ENCODE measurements at regions not wholly inside any gene's neighbourhood (a gene's known extent, or its start where the extent isn't known, plus 50 kb on each side); places are given as distances from the start of the nearest gene placed in this dataset.

- Histone ChIP-seq H3K27ac (ENCODE audit: low read depth) (no peak overlapping the region), H3F3A (replicated peaks; ENCODE audit: low read depth) (no peaks in the 10 kb centered on the region), H3K36me3 (ENCODE audit: insufficient read depth) (no peaks in the 10 kb centered on the region), H3K4me2 (no peak overlapping the region), H3K9me2 (ENCODE audit: insufficient read depth) (0 out of 2 replicates have a peak, but pooled peaks cover 3% of the 10 kb centered on the region), H2AFZ (no peak overlapping the region), H4K20me1 (replicated peaks; ENCODE audit: insufficient read depth) (no peaks in the 10 kb centered on the region), H3K27me3 (ENCODE audit: insufficient read depth) (no peaks in the 10 kb centered on the region), H3K79me2 (replicated peaks; ENCODE audit: insufficient read depth) (no peaks in the 10 kb centered on the region), H3K4me3 (no peak overlapping the region), H3K4me1 (ENCODE audit: insufficient read depth) (no peaks in the 10 kb centered on the region)
- peaks cover 4% of the 10 kb centered on the region for H3K27me3 Mint-ChIP-seq (ENCODE audit: insufficient read depth, low read depth, poor library complexity)
- peaks cover 4% of the 10 kb centered on the region; the same call in 2 of the 3 replicates for H3K4me1 Mint-ChIP-seq
- H3K27ac Mint-ChIP-seq: no peak overlapping the region
- H3K9me3 Mint-ChIP-seq: no peaks in the 10 kb centered on the region; the same call in 2 of the 3 replicates
- DNase-seq (ENCODE audit: low spot score) (no peak), ATAC-seq (no peak)
- TF ChIP-seq ZNF114 (CRISPR knock-in tag; IDR thresholded peaks at IDR 0.05): no peak
- no peaks in the 10 kb centered on the region for H3K36me3 Mint-ChIP-seq (ENCODE audit: low read depth)
- no peak overlapping the region for H3K4me3 Mint-ChIP-seq
These were observed 131.7 kb upstream of the SOX9 start for GRCh38 chr17:71989117-71989516.

- no peak overlapping the region for H3K4me2 ChIP-seq
- no peak overlapping the region for H2AFZ ChIP-seq
- ATAC-seq (no peak), DNase-seq (ENCODE audit: low spot score) (no peak)
- H3K36me3 ChIP-seq (ENCODE audit: insufficient read depth): no peaks in the 10 kb centered on the region
- no peak overlapping the region for H3K4me3 Mint-ChIP-seq
- H3K27ac Mint-ChIP-seq: no peak overlapping the region
- no peaks in the 10 kb centered on the region for H3K4me1 ChIP-seq (ENCODE audit: insufficient read depth)
- H3K4me1 Mint-ChIP-seq: peaks cover 4% of the 10 kb centered on the region; the same call in 2 of the 3 replicates
- H3K36me3 Mint-ChIP-seq (ENCODE audit: low read depth): no peaks in the 10 kb centered on the region
- H3K79me2 ChIP-seq (replicated peaks; ENCODE audit: insufficient read depth): no peaks in the 10 kb centered on the region
- no peak overlapping the region for H3K4me3 ChIP-seq
- H3K9me3 Mint-ChIP-seq: no peaks in the 10 kb centered on the region; the same call in 2 of the 3 replicates
- H3K27me3 ChIP-seq (ENCODE audit: insufficient read depth): no peaks in the 10 kb centered on the region
- no peaks in the 10 kb centered on the region for H3F3A ChIP-seq (replicated peaks; ENCODE audit: low read depth)
- H4K20me1 ChIP-seq (replicated peaks; ENCODE audit: insufficient read depth): no peaks in the 10 kb centered on the region
- H3K27me3 Mint-ChIP-seq (ENCODE audit: insufficient read depth, low read depth, poor library complexity): no peaks in the 10 kb centered on the region
- H3K27ac ChIP-seq (ENCODE audit: low read depth): no peak overlapping the region
- no peaks in the 10 kb centered on the region for H3K9me2 ChIP-seq (ENCODE audit: insufficient read depth)
- TF ChIP-seq CREB1 (CRISPR knock-in tag; IDR thresholded peaks at IDR 0.05; ENCODE audit: low read depth) (no peak), ZNF331 (CRISPR knock-in tag; IDR thresholded peaks at IDR 0.05; ENCODE audit: low read depth) (no peak), ZNF114 (CRISPR knock-in tag; IDR thresholded peaks at IDR 0.05) (no peak), EZH2phosphoT487 (IDR thresholded peaks at IDR 0.05; ENCODE audit: unreplicated experiment) (no peak)
These were observed 127.5 kb upstream of the SOX9 start for GRCh38 chr17:71993363-71993762.

DNA sequence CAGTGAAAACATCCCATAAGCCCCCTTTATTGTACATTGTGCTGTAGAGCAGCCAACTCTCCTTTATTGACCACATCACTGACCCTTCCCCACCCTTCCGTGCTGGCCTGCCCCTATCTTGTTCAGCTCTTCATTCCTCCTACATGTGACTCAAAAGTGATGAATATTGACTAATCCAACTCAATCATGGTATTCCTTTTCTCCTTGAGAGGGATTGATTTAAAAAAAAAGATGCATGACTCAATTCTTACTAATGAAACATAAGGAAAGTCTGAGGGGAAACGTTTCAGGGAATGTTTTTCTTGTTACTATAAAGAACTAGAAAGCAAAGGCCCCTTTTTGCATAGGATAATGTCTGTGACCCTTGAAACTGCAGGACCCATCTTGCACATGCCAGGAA is 125.2 kb upstream of the SOX9 start:
- peaks cover 12% of the 10 kb centered on the region; the same call in 2 of the 3 replicates for H3K4me1 Mint-ChIP-seq
- TF ChIP-seq STAT1 (IDR thresholded peaks at IDR 0.05; ENCODE audit: unreplicated experiment): no peak
- no peak for TF ChIP-seq ZNF114 (CRISPR knock-in tag; IDR thresholded peaks at IDR 0.05)
- no peak for TF ChIP-seq CREB1 (CRISPR knock-in tag; IDR thresholded peaks at IDR 0.05; ENCODE audit: low read depth)
- TF ChIP-seq EZH2 (IDR thresholded peaks at IDR 0.05; ENCODE audit: low read depth, unreplicated experiment): no peak
- TF ChIP-seq JUNB (IDR thresholded peaks at IDR 0.05; ENCODE audit: unreplicated experiment): no peak
- TF ChIP-seq EZH2phosphoT487 (IDR thresholded peaks at IDR 0.05; ENCODE audit: unreplicated experiment): no peak
- TF ChIP-seq, protein P1, sequence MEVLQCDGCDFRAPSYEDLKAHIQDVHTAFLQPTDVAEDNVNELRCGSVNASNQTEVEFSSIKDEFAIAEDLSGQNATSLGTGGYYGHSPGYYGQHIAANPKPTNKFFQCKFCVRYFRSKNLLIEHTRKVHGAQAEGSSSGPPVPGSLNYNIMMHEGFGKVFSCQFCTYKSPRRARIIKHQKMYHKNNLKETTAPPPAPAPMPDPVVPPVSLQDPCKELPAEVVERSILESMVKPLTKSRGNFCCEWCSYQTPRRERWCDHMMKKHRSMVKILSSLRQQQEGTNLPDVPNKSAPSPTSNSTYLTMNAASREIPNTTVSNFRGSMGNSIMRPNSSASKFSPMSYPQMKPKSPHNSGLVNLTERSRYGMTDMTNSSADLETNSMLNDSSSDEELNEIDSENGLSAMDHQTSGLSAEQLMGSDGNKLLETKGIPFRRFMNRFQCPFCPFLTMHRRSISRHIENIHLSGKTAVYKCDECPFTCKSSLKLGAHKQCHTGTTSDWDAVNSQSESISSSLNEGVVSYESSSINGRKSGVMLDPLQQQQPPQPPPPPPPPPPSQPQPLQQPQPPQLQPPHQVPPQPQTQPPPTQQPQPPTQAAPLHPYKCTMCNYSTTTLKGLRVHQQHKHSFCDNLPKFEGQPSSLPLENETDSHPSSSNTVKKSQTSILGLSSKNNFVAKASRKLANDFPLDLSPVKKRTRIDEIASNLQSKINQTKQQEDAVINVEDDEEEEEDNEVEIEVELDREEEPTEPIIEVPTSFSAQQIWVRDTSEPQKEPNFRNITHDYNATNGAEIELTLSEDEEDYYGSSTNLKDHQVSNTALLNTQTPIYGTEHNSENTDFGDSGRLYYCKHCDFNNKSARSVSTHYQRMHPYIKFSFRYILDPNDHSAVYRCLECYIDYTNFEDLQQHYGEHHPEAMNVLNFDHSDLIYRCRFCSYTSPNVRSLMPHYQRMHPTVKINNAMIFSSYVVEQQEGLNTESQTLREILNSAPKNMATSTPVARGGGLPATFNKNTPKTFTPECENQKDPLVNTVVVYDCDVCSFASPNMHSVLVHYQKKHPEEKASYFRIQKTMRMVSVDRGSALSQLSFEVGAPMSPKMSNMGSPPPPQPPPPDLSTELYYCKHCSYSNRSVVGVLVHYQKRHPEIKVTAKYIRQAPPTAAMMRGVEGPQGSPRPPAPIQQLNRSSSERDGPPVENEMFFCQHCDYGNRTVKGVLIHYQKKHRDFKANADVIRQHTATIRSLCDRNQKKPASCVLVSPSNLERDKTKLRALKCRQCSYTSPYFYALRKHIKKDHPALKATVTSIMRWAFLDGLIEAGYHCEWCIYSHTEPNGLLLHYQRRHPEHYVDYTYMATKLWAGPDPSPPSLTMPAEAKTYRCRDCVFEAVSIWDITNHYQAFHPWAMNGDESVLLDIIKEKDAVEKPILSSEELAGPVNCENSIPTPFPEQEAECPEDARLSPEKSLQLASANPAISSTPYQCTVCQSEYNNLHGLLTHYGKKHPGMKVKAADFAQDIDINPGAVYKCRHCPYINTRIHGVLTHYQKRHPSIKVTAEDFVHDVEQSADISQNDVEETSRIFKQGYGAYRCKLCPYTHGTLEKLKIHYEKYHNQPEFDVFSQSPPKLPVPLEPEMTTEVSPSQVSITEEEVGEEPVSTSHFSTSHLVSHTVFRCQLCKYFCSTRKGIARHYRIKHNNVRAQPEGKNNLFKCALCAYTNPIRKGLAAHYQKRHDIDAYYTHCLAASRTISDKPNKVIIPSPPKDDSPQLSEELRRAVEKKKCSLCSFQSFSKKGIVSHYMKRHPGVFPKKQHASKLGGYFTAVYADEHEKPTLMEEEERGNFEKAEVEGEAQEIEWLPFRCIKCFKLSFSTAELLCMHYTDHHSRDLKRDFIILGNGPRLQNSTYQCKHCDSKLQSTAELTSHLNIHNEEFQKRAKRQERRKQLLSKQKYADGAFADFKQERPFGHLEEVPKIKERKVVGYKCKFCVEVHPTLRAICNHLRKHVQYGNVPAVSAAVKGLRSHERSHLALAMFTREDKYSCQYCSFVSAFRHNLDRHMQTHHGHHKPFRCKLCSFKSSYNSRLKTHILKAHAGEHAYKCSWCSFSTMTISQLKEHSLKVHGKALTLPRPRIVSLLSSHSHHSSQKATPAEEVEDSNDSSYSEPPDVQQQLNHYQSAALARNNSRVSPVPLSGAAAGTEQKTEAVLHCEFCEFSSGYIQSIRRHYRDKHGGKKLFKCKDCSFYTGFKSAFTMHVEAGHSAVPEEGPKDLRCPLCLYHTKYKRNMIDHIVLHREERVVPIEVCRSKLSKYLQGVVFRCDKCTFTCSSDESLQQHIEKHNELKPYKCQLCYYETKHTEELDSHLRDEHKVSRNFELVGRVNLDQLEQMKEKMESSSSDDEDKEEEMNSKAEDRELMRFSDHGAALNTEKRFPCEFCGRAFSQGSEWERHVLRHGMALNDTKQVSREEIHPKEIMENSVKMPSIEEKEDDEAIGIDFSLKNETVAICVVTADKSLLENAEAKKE (CRISPR knock-in tag; IDR thresholded peaks at IDR 0.05): no peak
- TF ChIP-seq ZNF331 (CRISPR knock-in tag; IDR thresholded peaks at IDR 0.05; ENCODE audit: low read depth): no peak
- no peak for TF ChIP-seq NANOG (IDR thresholded peaks at IDR 0.05; ENCODE audit: borderline replicate concordance)

More for the DNA sequence above, 125.2 kb upstream of the SOX9 start:
- Mint-ChIP-seq H3K27ac (no peak overlapping the region), H3K36me3 (ENCODE audit: low read depth) (no peaks in the 10 kb centered on the region), H3K4me3 (no peak overlapping the region), H3K9me3 (no peaks in the 10 kb centered on the region; the same call in 2 of the 3 replicates), H3K27me3 (ENCODE audit: insufficient read depth, low read depth, poor library complexity) (peaks cover 2% of the 10 kb centered on the region)
- H2AFZ ChIP-seq: no peak overlapping the region
- no peaks in the 10 kb centered on the region for H3K27me3 ChIP-seq (ENCODE audit: insufficient read depth)
- ATAC-seq (no peak), DNase-seq (ENCODE audit: low spot score) (no peak)
- no peaks in the 10 kb centered on the region for H4K20me1 ChIP-seq (replicated peaks; ENCODE audit: insufficient read depth)
- H3K4me3 ChIP-seq: no peak overlapping the region
- no peaks in the 10 kb centered on the region for H3K79me2 ChIP-seq (replicated peaks; ENCODE audit: insufficient read depth)
- no peaks in the 10 kb centered on the region for H3K36me3 ChIP-seq (ENCODE audit: insufficient read depth)
- 0 out of 2 replicates have a peak, but pooled peaks cover 6% of the 10 kb centered on the region for H3K4me1 ChIP-seq (ENCODE audit: insufficient read depth)
- no peak overlapping the region for H3K27ac ChIP-seq (ENCODE audit: low read depth)
- H3K9me2 ChIP-seq (ENCODE audit: insufficient read depth): no peaks in the 10 kb centered on the region; the same call in 1 of the 2 replicates
- no peak overlapping the region for H3K4me2 ChIP-seq
- no peaks in the 10 kb centered on the region for H3F3A ChIP-seq (replicated peaks; ENCODE audit: low read depth)

All from GM23338 (cell line).